ENCODE measurements at regions not wholly inside any gene's neighbourhood (a gene's known extent, or its start where the extent isn't known, plus 50 kb on each side); places are given as distances from the start of the nearest gene placed in this dataset.

- DNase-seq, result no peak
Observed at GRCh38 chr1:208523007-208523406, 278.8 kb upstream of the PLXNA2 start.

DNA sequence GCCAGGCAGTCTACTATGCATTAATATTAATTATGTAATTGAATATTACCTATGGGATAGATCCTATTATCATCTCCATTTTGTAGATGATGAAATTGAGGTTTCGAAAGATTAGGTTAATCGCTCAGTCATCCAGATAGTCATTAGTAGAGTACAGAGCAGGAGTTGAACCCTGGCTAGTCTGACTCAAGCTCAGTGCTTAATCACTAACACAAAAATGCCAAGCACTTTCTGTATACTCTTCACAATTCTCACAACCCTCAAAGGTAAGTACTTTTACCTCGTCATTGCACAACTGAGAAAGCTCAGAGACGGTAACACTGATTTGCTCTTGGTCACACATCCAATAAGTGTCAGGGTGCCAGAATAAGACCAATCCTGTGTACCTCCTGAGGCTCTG lies 280.2 kb upstream of the PLXNA2 start:
- DNase-seq, result no peak

DNA sequence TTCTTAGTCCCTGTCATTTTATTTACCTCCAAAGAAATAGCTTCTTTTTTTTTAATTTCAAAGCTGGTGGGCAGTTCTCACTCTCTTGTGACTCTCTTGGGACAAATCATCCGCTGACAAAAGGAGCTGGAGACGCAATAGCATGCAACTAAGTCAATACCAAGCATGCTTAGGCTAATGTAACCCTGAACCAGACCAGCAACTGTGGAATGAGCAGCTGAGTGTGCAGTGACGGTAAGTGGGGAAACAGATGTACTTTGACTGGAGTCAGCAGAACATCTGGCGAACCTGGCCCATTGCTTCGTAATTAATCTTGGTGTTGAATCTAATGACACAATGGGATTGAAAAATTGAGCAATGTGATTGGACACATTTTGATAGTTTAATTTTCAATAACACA lies 280.7 kb upstream of the PLXNA2 start:
- no peak for DNase-seq

DNA sequence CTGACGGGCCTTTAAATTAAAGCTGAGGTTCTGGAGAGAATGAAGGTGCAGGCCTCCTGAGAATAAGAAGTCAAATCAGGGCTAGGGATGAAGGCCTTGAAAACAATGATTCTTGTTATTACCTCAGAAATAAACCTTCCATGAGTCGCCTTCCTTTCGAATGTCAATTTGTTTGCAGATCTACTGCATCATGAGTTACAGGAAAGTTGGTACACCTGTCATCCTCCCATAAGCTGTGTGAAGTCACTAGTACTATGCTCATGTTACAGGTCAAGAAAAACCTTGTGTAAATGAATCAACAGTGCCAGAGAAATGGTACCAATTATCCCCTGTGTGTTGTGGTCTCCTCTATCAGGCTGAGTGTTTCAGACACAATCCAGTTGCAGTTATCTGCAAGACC lies 281.2 kb upstream of the PLXNA2 start:
- no peak for DNase-seq

- no peak for DNase-seq
Observed at GRCh38 chr1:208526613-208527125, 282.5 kb upstream of the PLXNA2 start.

DNA sequence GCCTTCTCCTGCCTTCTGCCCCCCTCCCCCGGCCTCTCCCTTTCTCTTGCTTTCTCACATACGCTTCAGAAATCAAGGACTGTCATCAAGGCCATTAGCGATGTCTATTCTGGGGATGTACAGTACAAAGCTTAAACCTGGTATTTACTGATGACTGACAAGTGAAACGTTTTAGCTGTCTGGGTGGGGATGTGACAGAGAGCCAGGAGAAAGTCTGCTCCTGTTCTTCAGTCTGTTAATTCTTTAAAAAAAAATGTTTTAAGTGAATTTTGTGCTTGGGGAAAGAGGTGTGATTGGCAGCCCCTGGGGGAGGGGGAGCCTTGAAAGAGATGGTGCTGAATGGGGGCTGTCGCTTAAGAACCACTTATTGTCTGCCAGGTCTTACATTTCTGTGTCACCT lies 283.0 kb upstream of the PLXNA2 start:
- no peak for DNase-seq

DNA sequence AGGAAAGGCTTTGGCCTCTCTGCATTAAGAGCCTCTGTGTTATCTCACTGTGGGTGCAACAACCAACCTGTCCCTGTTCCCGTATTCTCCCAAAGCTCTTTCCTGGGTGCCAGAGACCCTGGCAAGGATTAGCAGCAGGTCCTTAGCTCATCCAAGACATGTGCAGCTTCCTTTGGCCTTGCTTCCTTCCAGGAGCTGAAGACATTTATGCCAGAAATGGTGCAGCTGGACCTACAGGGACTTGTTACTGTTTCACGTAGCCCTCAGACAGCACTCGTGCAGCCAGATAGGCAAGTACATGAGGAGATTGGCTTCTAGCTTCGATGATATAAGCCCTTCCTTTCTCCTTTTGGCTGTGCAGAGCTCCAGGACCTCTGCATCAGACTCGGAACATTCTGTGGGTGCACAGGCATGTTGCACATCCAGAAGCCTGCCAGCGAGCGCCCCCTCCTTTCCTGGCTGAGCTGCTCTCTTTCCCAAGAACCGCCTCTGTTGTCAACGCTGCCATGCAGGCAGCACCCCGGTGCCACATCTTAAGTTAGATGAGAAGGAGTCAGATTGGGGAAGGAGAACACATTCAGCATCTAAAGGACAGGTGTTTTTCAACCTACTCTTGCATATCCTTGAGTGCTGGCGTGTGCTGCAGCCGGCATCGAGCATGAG lies 284.5 kb upstream of the PLXNA2 start:
- no peak for DNase-seq

- no peak for DNase-seq
Observed at GRCh38 chr1:208531003-208531750, 287.0 kb upstream of the PLXNA2 start.

- DNase-seq, result no peak
Observed at GRCh38 chr1:208533746-208534598, 289.8 kb upstream of the PLXNA2 start.

DNA sequence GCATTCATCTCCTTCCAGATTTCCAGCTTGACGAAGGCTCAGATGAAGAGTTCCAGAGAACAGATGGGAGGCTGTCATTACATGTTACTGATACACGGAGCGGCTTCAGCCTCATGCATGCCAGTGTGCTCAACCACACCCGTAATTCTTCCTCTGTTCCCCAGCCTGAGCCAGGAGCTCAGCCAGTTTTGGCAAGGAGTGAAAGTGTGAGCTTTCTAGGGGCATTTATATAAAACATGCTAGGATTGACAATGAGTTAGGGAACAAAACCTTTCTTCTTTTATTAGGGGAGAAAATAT lies 290.4 kb upstream of the PLXNA2 start:
- no peak for DNase-seq

- DNase-seq, result no peak
Observed at GRCh38 chr1:208534979-208535378, 290.8 kb upstream of the PLXNA2 start.

DNA sequence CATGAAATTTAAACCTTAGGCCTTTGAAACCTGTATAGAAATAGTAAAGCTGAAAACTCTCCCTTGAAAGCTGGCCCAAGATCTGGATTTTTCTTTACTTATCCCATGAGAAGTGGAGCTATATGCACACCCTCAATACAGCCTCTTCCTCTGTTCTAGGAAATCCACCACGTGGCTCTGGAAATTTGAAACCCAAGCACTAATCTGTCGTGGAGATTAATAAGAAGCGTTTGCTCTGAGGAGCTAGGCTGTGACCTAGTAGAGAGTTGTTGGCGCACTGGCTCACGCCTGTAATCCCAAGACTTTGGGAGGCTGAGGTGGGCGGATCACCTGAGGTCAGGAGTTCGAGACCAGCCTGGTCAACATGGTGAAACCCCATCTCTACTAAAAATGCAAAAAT lies 291.3 kb upstream of the PLXNA2 start:
- DNase-seq, result no peak

GRCh38 chr1:208536212-208536611 lies 292.0 kb upstream of the PLXNA2 start:
- DNase-seq, result no peak

GRCh38 chr1:208537198-208537597 lies 293.0 kb upstream of the PLXNA2 start:
- no peak for DNase-seq

DNA sequence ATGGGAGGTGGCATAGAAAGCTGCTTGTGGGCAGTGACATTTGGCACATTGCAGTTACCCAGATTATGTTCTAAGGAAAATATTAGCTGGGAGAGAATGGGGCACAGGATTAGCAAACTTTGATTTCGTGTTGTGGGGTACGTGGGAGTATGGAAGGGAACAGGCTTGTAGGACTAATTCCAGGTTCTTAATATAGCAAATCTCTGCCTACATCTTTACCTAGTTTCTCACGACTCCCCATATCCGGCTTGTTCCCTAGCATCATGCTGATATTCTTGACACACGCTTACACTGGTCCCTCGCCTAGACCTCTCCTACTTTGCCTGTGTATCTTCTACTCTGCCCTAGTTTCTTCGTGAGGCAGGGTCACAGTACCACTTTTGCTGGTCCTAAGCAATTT lies 293.9 kb upstream of the PLXNA2 start:
- no peak for DNase-seq

DNA sequence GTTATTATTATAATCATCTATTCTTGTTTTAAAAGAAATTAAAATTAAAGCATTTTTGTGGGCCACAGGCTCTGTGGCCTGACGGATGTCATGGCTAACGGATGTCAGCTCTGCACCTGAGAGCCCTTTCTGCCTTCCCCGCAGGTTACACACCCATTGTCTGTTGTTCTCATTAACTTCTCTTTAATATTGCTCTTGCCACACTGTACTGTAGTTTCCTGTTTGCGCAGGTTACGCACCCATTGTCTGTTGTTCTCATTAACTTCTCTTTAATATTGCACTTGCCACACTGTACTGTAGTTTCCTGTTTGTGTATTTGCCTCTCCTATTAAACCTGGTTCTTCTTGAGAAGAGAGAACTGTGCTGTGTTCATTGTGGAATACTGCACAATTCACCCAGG lies 294.4 kb upstream of the PLXNA2 start:
- DNase-seq, result no peak

DNA sequence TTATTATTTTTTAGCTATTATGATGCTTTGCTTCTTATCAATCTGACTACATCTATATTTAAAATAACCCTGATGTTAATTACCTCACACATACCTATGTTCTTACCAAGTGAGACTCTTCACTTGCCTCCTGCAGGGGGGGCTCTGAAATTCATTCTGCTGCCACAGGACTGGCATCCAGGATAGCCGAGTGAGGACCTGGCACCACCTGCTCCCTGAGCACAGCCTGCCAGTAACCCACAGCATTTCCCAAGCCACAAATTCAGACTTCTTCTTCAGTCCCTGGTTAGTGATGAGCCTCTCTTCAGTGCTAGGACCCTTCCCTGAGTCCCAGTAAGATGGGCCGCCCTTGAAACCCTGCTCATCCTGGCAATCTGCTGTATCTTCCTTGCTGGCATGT lies 296.5 kb upstream of the PLXNA2 start:
- no peak for DNase-seq

DNA sequence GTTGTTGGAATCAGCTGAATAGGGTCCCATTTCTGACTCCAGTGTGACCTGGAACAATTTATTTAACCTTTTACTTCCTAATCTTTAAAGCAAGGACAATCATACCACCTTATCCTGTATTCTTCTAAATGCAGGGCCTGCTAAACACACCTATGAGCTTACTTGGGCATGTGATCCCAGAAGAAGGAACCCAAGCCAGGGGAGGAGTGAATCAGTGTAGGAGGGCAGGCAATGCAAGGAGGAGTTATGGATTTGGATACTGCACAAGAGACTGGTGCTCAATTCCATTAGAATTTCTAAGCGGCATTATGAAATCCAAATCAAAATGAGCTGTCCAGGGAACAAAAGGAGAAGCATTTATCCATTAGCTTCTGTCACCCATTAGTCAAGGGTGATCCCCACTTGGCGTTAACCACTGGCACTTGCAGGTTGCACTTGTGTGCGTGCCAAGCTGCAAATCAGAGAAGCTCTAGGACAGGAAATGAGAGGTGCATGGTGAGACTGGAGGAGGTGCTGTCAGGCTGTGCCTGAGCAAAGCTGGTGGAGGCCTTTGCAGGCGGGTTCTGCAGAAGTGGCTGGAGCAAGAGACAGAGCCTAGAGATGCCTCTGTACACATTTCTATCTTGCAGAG lies 297.2 kb upstream of the PLXNA2 start:
- peak; percentile 36 for DNase-seq

DNA sequence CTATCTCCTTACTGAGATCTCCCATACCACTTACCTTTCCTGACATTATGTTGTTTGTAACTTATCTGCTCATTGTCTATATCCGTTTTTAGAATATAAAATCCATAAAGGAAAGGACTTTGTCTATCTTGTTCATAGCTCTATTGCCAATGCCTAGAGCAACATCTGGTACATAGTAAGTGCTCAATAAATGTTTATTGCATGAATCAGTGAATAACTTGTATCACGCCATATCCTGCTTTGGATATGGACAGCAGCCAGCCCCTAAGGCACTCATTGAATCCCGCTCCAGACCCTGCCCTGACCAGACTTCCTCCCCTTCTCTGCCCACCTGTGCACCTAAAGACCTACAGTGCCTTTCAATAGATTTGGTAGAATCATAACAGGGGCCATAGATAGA lies 298.1 kb upstream of the PLXNA2 start:
- no peak for DNase-seq

GRCh38 chr1:208544053-208544452 lies 299.9 kb upstream of the PLXNA2 start:
- DNase-seq, result no peak

GRCh38 chr1:208544794-208545193 lies 300.6 kb upstream of the PLXNA2 start:
- no peak for DNase-seq

- no peak for DNase-seq
Observed at GRCh38 chr1:208551024-208551423, 306.8 kb upstream of the PLXNA2 start.

- no peak for DNase-seq
Observed at GRCh38 chr1:208551633-208552320, 307.6 kb upstream of the PLXNA2 start.
